SK-N-SH (cell line): ENCODE measurements at regions not wholly inside any gene's neighbourhood (a gene's known extent, or its start where the extent isn't known, plus 50 kb on each side); places are given as distances from the start of the nearest gene placed in this dataset.

ENCODE experiments used
- CTCF ChIA-PET: fragments of 300-600, 350-600 bp; formaldehyde crosslinking; extraction: SDS; loops from one replicate; lab custom pipeline; 2021; lab: Yijun Ruan, JAX
- POLR2A ChIA-PET: fragments of 350-600 bp; sonication (Branson Sonifier 250); formaldehyde crosslinking; extraction: SDS; loops from one replicate; lab custom pipeline; 2020; ENCODE audit warnings: antibody characterized with exemption, inconsistent platforms; lab: Yijun Ruan, JAX
- DNase-seq: peaks from one replicate; pipeline ENCODE4 v3.0.0; 2012
- H2AFZ ChIP-seq: fragments of 200-600 bp; sonication (generic); 2 replicates; pipeline ENCODE4 v1.8.1; 2016; ENCODE audit warnings: antibody characterized with exemption, mild to moderate bottlenecking, low read depth
- H3F3A ChIP-seq: fragments of 200-600 bp; sonication (generic); replicated peaks from 2 replicates; pipeline ENCODE3; 2016; ENCODE audit warnings: antibody characterized with exemption, mild to moderate bottlenecking; ENCODE audit not compliant: insufficient read depth
- H3K27ac ChIP-seq, 2 experiments: fragments of 200-500 bp in 1 of 2; fragments of 200-600 bp in 1 of 2; sonication (Bioruptor generic) in 1 of 2; sonication (generic), shearing (Covaris generic) in 1 of 2; 2 replicates each; pipeline versions ENCODE4 v1.5.1 to v1.6.1; 2014 to 2016; ENCODE audit warnings: low read depth in 2 of 2, inconsistent platforms in 1 of 2, low read length in 1 of 2, mild to moderate bottlenecking in 1 of 2, mixed read lengths in 1 of 2
- H3K27me3 ChIP-seq: fragments of 200-600 bp; sonication (generic), shearing (Covaris generic); 2 replicates; pipeline ENCODE4 v1.6.1; 2016; ENCODE audit warnings: mixed run types; ENCODE audit not compliant: insufficient read depth
- H3K36me3 ChIP-seq, 2 experiments: fragments of 200-500 bp in 1 of 2; fragments of 200-600 bp in 1 of 2; sonication (Bioruptor generic) in 1 of 2; sonication (generic) in 1 of 2; replicated peaks in 1 of 2; 2 replicates each; pipeline versions ENCODE3 to v1.5.1; 2014 to 2016; ENCODE audit warnings: low read length in 1 of 2, mild to moderate bottlenecking in 1 of 2; ENCODE audit not compliant: insufficient read depth in 2 of 2, control insufficient read depth in 1 of 2
- H3K4me1 ChIP-seq, 2 experiments: fragments of 200-500 bp in 1 of 2; fragments of 200-600 bp in 1 of 2; sonication (Bioruptor generic) in 1 of 2; sonication (generic), shearing (Covaris generic) in 1 of 2; 2 replicates each; pipeline versions ENCODE4 v1.5.1 to v1.6.1; 2014 to 2016; ENCODE audit warnings: low read depth in 1 of 2, low read length in 1 of 2, mixed run types in 1 of 2; ENCODE audit not compliant: insufficient read depth in 2 of 2, control insufficient read depth in 1 of 2
- H3K4me2 ChIP-seq: fragments of 200-600 bp; sonication (generic), shearing (Covaris generic); 2 replicates; pipeline ENCODE4 v1.6.1; 2017; ENCODE audit warnings: mixed run types
- H3K4me3 ChIP-seq, 2 experiments: fragments of 200-500 bp in 1 of 2; fragments of 200-600 bp in 1 of 2; sonication (Bioruptor generic) in 1 of 2; sonication (generic), shearing (Covaris generic) in 1 of 2; 2 replicates each; pipeline versions ENCODE4 v1.5.1 to v1.8.1; 2014 to 2016; ENCODE audit warnings: low read depth in 2 of 2, inconsistent platforms in 1 of 2, low read length in 1 of 2, mild to moderate bottlenecking in 1 of 2, mixed read lengths in 1 of 2, moderate library complexity in 1 of 2
- H3K79me2 ChIP-seq: fragments of 200-600 bp; sonication (generic); 2 replicates; pipeline ENCODE4 v1.8.1; 2017; ENCODE audit warnings: mild to moderate bottlenecking; ENCODE audit not compliant: insufficient read depth
- H3K9ac ChIP-seq: fragments of 200-600 bp; sonication (generic); 2 replicates; pipeline ENCODE4 v1.6.1; 2017; ENCODE audit warnings: mixed run types
- H3K9me2 ChIP-seq: fragments of 200-600 bp; sonication (generic); 2 replicates; pipeline ENCODE4 v1.6.1; 2017; ENCODE audit warnings: mixed run types
- H3K9me3 ChIP-seq: fragments of 200-600 bp; sonication (generic); 2 replicates; pipeline ENCODE4 v1.6.1; 2017; ENCODE audit warnings: mixed run types, mild to moderate bottlenecking, moderate library complexity
- H4K20me1 ChIP-seq: fragments of 200-600 bp; sonication (generic); 2 replicates; pipeline ENCODE4 v1.6.1; 2017; ENCODE audit warnings: mild to moderate bottlenecking, mixed run types; ENCODE audit not compliant: insufficient read depth
- EZH2phosphoT487 ChIP-seq: fragments of 200-600 bp; sonication (generic); IDR thresholded peaks from 2 replicates; pipeline ENCODE4 v1.6.1; 2017; ENCODE audit warnings: low read depth, mixed run types, mild to moderate bottlenecking, antibody characterized with exemption, moderate library complexity, borderline replicate concordance
- FOXJ3 ChIP-seq: sonication (generic); formaldehyde crosslinking; IDR thresholded peaks from 2 replicates; pipeline ENCODE4 v1.5.1; 2020; ENCODE audit warnings: mild to moderate bottlenecking, missing genetic modification reagents
- FOXM1 ChIP-seq: IDR thresholded peaks from 2 replicates; pipeline ENCODE4 v1.4.0; 2012; ENCODE audit warnings: low read depth, mild to moderate bottlenecking
- GABPA ChIP-seq: IDR thresholded peaks from 2 replicates; pipeline ENCODE4 v1.4.0; 2012; ENCODE audit warnings: low read depth, mild to moderate bottlenecking
- IRF3 ChIP-seq: fragments of 150-350 bp; IDR thresholded peaks from 2 replicates; pipeline ENCODE4 v1.6.1; 2016; ENCODE audit warnings: mild to moderate bottlenecking, low read depth, low read length
- JUND ChIP-seq: IDR thresholded peaks from 2 replicates; pipeline ENCODE4 v1.4.0; 2012
- MXI1 ChIP-seq: IDR thresholded peaks from 2 replicates; pipeline ENCODE4 v1.6.1; 2012; ENCODE audit warnings: mild to moderate bottlenecking, low read depth, low read length, improper control_type of control experiment
- NRF1 ChIP-seq: IDR thresholded peaks from 2 replicates; pipeline ENCODE4 v1.6.1; 2012; ENCODE audit warnings: low read depth, mild to moderate bottlenecking, low read length
- POLR2AphosphoS5 ChIP-seq: IDR thresholded peaks from 2 replicates; pipeline ENCODE4 v1.6.1; 2012; ENCODE audit warnings: low read depth, low read length
- RCOR1 ChIP-seq: fragments of 150-350 bp; IDR thresholded peaks from 2 replicates; pipeline ENCODE4 v1.6.1; 2017; ENCODE audit warnings: antibody characterized with exemption, low read length
- REST ChIP-seq: IDR thresholded peaks from 2 replicates; pipeline ENCODE4 v1.6.1; 2012; ENCODE audit warnings: mild to moderate bottlenecking, low read depth, low read length, moderate library complexity
- RXRA ChIP-seq: IDR thresholded peaks from 2 replicates; pipeline ENCODE4 v1.4.0; 2012; ENCODE audit warnings: low read depth, mild to moderate bottlenecking, borderline replicate concordance
- SIN3A ChIP-seq: IDR thresholded peaks from 2 replicates; pipeline ENCODE4 v1.6.1; 2012; ENCODE audit warnings: low read depth, mild to moderate bottlenecking, low read length, moderate library complexity, borderline replicate concordance
- SMC3 ChIP-seq: IDR thresholded peaks from 2 replicates; pipeline ENCODE4 v1.6.1; 2012; ENCODE audit warnings: low read depth, low read length, improper control_type of control experiment
- TCF12 ChIP-seq: IDR thresholded peaks from 2 replicates; pipeline ENCODE4 v1.4.0; 2012
- YY1 ChIP-seq: IDR thresholded peaks from 2 replicates; pipeline ENCODE4 v1.4.0; 2012; ENCODE audit warnings: low read depth, mild to moderate bottlenecking
- ZBTB33 ChIP-seq: IDR thresholded peaks from 2 replicates; pipeline ENCODE4 v1.4.0; 2012; ENCODE audit warnings: low read depth, borderline replicate concordance
- WGBS: methylation state at CpG from one replicate; pipeline ENCODE4 v1.1.6; 2017; ENCODE audit warnings: low lambda C conversion rate; 5-methylcytosine and 5-hydroxymethylcytosine counted together
- TF ChIP-seq, protein P1 (sequence below): IDR thresholded peaks from 2 replicates; pipeline ENCODE4 v1.4.0; 2012; ENCODE audit warnings: low read depth, borderline replicate concordance

DNA sequence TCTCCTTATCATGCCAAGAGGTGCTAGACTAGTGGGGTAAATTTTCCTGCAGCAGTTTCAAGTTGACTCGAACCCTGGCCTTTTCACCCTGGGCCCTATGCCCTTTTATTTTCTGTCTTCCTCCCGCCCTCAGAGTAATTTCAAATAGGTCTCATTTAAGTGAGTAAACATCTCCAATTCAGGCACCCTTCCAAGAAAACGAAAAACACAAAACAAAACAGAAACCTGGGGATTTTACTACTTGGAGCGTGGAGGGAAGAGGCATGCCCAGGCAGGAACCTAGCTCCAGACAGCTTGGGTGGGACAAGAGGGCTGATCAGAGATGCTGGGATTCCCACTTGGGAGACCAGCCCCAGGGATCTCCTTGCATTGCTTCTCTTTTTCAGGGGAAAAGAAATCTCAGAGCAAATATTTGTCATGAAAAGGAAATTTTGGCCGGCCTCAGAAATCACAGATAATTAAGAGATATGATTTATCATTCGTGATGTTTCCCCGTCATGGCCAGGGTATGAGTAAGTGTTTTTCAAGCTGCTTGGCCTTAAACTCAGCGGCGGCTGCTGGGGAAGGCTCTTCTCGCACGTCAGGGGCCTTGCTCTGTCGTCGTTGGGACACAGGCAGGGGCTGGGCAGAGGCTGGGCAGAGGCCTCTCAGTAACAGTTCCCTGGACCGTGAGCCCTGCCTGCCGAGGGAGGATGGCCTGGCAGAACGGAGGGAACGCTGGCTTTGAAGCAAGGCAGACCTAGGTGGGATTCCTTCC, 248.6 kb upstream of the KLF4 start (continued):
- no peak for TF ChIP-seq EZH2phosphoT487
- TF ChIP-seq FOXJ3 (CRISPR knock-in tag) = no peak
- TF ChIP-seq GABPA = no peak
- peak; percentile 24; the same call in 1 of the 2 replicates for TF ChIP-seq SIN3A
- no peak for TF ChIP-seq IRF3
- no peak for TF ChIP-seq RCOR1
- TF ChIP-seq, protein P1, sequence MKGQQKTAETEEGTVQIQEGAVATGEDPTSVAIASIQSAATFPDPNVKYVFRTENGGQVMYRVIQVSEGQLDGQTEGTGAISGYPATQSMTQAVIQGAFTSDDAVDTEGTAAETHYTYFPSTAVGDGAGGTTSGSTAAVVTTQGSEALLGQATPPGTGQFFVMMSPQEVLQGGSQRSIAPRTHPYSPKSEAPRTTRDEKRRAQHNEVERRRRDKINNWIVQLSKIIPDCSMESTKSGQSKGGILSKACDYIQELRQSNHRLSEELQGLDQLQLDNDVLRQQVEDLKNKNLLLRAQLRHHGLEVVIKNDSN = no peak
- no peak; the same call in 1 of the 2 replicates for TF ChIP-seq YY1

DNA sequence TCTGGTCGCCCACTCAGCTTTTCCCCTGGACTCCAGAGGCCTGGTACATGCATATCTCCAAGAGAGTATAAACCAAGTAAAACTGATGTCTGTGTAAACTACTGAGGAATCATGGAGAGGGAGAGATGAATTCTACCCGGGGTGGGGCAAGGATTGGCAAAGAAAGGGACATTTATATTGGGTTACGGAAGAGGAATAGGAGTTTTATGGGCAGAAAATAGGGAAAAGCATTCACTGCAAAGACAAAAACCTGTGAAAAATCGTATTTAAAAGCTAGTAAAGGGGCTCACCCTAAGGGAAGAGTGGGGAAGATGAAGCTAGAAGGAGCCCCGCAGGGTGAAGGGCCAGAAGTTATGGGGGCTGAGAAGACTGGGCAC, 248.0 kb upstream of the KLF4 start:
- Histone ChIP-seq H3K4me2 (peak overlapping the region; percentile 59), H3K27me3 (no peaks in the 10 kb centered on the region), H3K27ac (peak overlapping the region in 1 of 2 experiments; percentile 73; a peak in 3 of 4 replicates), H3F3A (peaks cover 10% of the 10 kb centered on the region), H4K20me1 (no peaks in the 10 kb centered on the region), H2AFZ (peak overlapping the region; percentile 32; the same call in 1 of the 2 replicates), H3K9me2 (no peaks in the 10 kb centered on the region), H3K79me2 (no peaks in the 10 kb centered on the region), H3K9ac (no peak overlapping the region), H3K4me3 (no peak overlapping the region), H3K9me3 (no peaks in the 10 kb centered on the region), H3K4me1 (peaks cover 0 to 29% of the 10 kb centered on the region in 2 experiments; a peak in 3 of 4 replicates), H3K36me3 (no peaks in the 10 kb centered on the region)
- TF ChIP-seq JUND (no peak), REST (no peak), RXRA (no peak), IRF3 (no peak), TCF12 (no peak), MXI1 (no peak), ZBTB33 (no peak), SIN3A (no peak), FOXM1 (no peak), POLR2AphosphoS5 (no peak), SMC3 (no peak), NRF1 (no peak)
- POLR2A ChIA-PET = no interaction called here
- CTCF ChIA-PET = interaction anchor here (0.8 kb wide), 1 partner anchor 10 kb away, joined by 3 read pairs; no protein-coding TSS in a partner anchor
- WGBS = 80% methylated on average over 5 of the region's 5 CpGs
- DNase-seq = no peak
